ENCODE measurements at regions not wholly inside any gene's neighbourhood (a gene's known extent, or its start where the extent isn't known, plus 50 kb on each side); places are given as distances from the start of the nearest gene placed in this dataset.

- RAD21 ChIA-PET (ENCODE audit: unreplicated experiment) = no interaction called here
- no peak for FAIRE-seq
- no TSS peak for BruUV-seq (replicated peaks)
Observed at GRCh38 chr16:86353948-86354347, 156.4 kb upstream of the FOXF1 start.

More at GRCh38 chr16:86353948-86354347, 156.4 kb upstream of the FOXF1 start:
- intact Hi-C loops (cut with micrococcal nuclease; ENCODE audit: unreplicated experiment) = no loop called here
- DNase-seq (ENCODE audit: low read depth, low spot score) = no peak
- ChIA-PET POLR2A (no interaction called here), CTCF (no interaction called here), SMC1A (ENCODE audit: uncharacterized antibody, unreplicated experiment) (no interaction called here)
- Histone ChIP-seq H3K27ac (ENCODE audit: control insufficient read depth, insufficient read depth) (no peak overlapping the region), H2AFZ (ENCODE audit: control insufficient read depth, low read depth, low read length) (no peak overlapping the region), H3K4me1 (ENCODE audit: control insufficient read depth, insufficient read depth, low read length) (no peaks in the 10 kb centered on the region), H3K27me3 (replicated peaks in 1 of 2; ENCODE audit: control insufficient read depth in 2 of 2, insufficient read depth in 2 of 2, low read length in 1 of 2) (peaks cover 0 to 4% of the 10 kb centered on the region in 2 experiments; a peak in 2 of 4 replicates), H3K79me2 (ENCODE audit: control insufficient read depth, insufficient read depth, low read length) (no peaks in the 10 kb centered on the region), H3K4me2 (ENCODE audit: control insufficient read depth, insufficient read depth) (no peak overlapping the region), H3K36me3 (ENCODE audit: control insufficient read depth in 2 of 2, insufficient read depth in 2 of 2, low read length in 1 of 2) (no peaks in the 10 kb centered on the region), H3K9me3 (replicated peaks; ENCODE audit: control insufficient read depth, insufficient read depth, low read length) (no peaks in the 10 kb centered on the region), H4K20me1 (ENCODE audit: control insufficient read depth, insufficient read depth) (no peaks in the 10 kb centered on the region; the same call in 1 of the 2 replicates), H3K9ac (ENCODE audit: control insufficient read depth, insufficient read depth, low read length) (no peak overlapping the region), H3K4me3 (no peak overlapping the region)
- in situ Hi-C loops (cut with MboI) = no loop called here
- no peak for ATAC-seq
- WGBS (ENCODE audit: insufficient coverage, insufficient replicate concordance, low lambda C conversion rate, missing lambda C conversion rate) = 47% methylated on average over 9 of the region's 9 CpGs
- TF ChIP-seq ZBTB4 (CRISPR knock-in tag; IDR thresholded peaks at IDR 0.05) (no peak), ZNF622 (IDR thresholded peaks at IDR 0.05) (no peak), E2F4 (IDR thresholded peaks at IDR 0.05; ENCODE audit: low read depth, low read length) (no peak), POLR2AphosphoS5 (IDR thresholded peaks at IDR 0.05; ENCODE audit: low read length) (no peak), GATAD2B (conservative IDR thresholded peaks at IDR 0.05; ENCODE audit: low read depth) (no peak), SP1 (IDR thresholded peaks at IDR 0.05; ENCODE audit: low read depth, low read length) (no peak), FOXM1 (IDR thresholded peaks at IDR 0.05; ENCODE audit: low read depth, low read length) (no peak), CBX3 (IDR thresholded peaks at IDR 0.05; ENCODE audit: borderline replicate concordance, low read depth) (no peak), SRF (IDR thresholded peaks at IDR 0.05; ENCODE audit: low read depth in 2 of 2, low read length in 2 of 2) (no peak), HDAC2 (IDR thresholded peaks at IDR 0.05) (no peak), NFYB (IDR thresholded peaks at IDR 0.05; ENCODE audit: insufficient read depth, low read depth, low read length) (no peak), SUZ12 (IDR thresholded peaks at IDR 0.05; ENCODE audit: unreplicated experiment) (no peak), MXI1 (IDR thresholded peaks at IDR 0.05; ENCODE audit: low read depth, low read length) (no peak)

Data from GM12878 (cell line).